Common myeloid progenitor, CD34-positive (primary cell): ENCODE measurements at regions not wholly inside any gene's neighbourhood (a gene's known extent, or its start where the extent isn't known, plus 50 kb on each side); places are given as distances from the start of the nearest gene placed in this dataset.
"Not testable (repeated sequence)": the region's sequence is repeated elsewhere in the genome, so short reads cannot be mapped to it uniquely, and the experiment has no call there.

Experiments
- CTCF ChIA-PET: fragments of 350-600 bp; sonication (Branson Sonifier 250); formaldehyde crosslinking; loops from one replicate; lab custom pipeline; 2021; ENCODE audit warnings: antibody characterized with exemption; lab: Charles Lee
- POLR2A ChIA-PET: fragments of 350-600 bp; sonication (Branson Sonifier 250); formaldehyde crosslinking; loops from one replicate; lab custom pipeline; 2021; ENCODE audit warnings: antibody characterized with exemption; lab: Charles Lee
- DNase-seq, 3 donors: peaks; one replicate each; pipeline versions ENCODE4 v3.0.0 to v3.0.0-alpha.2; 2013
- H3K27ac ChIP-seq, 2 experiments: 1 replicate in 1 of 2; 2 replicates in 1 of 2; pipeline ENCODE4 v1.7.0; 2013; ENCODE audit warnings: inconsistent platforms in 2 of 2, low read length in 2 of 2, mild to moderate bottlenecking in 2 of 2, low read depth in 1 of 2, moderate library complexity in 1 of 2; ENCODE audit not compliant: severe bottlenecking in 2 of 2, insufficient read depth in 1 of 2, poor library complexity in 1 of 2
- H3K27me3 ChIP-seq, 5 experiments: replicated peaks in 2 of 5; 1 replicate in 3 of 5; 2 replicates in 2 of 5; pipeline versions ENCODE4 v1.6.1 to v1.7.0; 2013; ENCODE audit warnings: low read length in 4 of 5, mild to moderate bottlenecking in 2 of 5, moderate library complexity in 2 of 5, inconsistent platforms in 1 of 5; ENCODE audit not compliant: insufficient read depth in 5 of 5, control insufficient read depth in 4 of 5
- H3K36me3 ChIP-seq, 4 experiments: 1 replicate in 2 of 4; 2 replicates in 2 of 4; pipeline versions ENCODE4 v1.6.1 to v1.7.0; 2013; ENCODE audit warnings: low read length in 3 of 4, control low read depth in 1 of 4, mild to moderate bottlenecking in 1 of 4; ENCODE audit not compliant: control insufficient read depth in 4 of 4, insufficient read depth in 4 of 4
- H3K4me1 ChIP-seq, 4 experiments: 1 replicate in 3 of 4; 2 replicates in 1 of 4; pipeline versions ENCODE4 v1.6.1 to v1.7.1; 2013; ENCODE audit warnings: low read length in 3 of 4, mild to moderate bottlenecking in 3 of 4, control low read depth in 1 of 4, inconsistent platforms in 1 of 4, moderate library complexity in 1 of 4; ENCODE audit not compliant: control insufficient read depth in 4 of 4, insufficient read depth in 4 of 4; ENCODE audit errors: control extremely low read depth in 1 of 4
- H3K4me3 ChIP-seq, 7 experiments: 1 replicate in 4 of 7; 2 replicates in 3 of 7; pipeline versions ENCODE4 v1.5.1 to v1.7.0; 2013; ENCODE audit warnings: mild to moderate bottlenecking in 7 of 7, low read length in 6 of 7, moderate library complexity in 6 of 7, inconsistent platforms in 2 of 7, low read depth in 2 of 7, control low read depth in 1 of 7; ENCODE audit not compliant: insufficient read depth in 4 of 7, control insufficient read depth in 1 of 7; ENCODE audit errors: extremely low read depth in 1 of 7
- H3K9me3 ChIP-seq, 5 experiments: 1 replicate in 4 of 5; 2 replicates in 1 of 5; pipeline versions ENCODE4 v1.6.1 to v1.7.1; 2013; ENCODE audit warnings: low read length in 4 of 5, mild to moderate bottlenecking in 2 of 5, inconsistent platforms in 1 of 5, low read depth in 1 of 5, moderate library complexity in 1 of 5; ENCODE audit not compliant: control insufficient read depth in 4 of 5, insufficient read depth in 2 of 5; ENCODE audit errors: control extremely low read depth in 1 of 5
- WGBS: methylation state at CpG from one replicate; pipeline ENCODE4 v1.1.5; 2013; ENCODE audit not compliant: insufficient coverage; 5-methylcytosine and 5-hydroxymethylcytosine counted together

- H3K4me3 ChIP-seq: no peak overlapping the region
- H3K4me1 ChIP-seq: peaks cover 0 to 10% (median 0%) of the 10 kb centered on the region in 4 experiments
- no peaks in the 10 kb centered on the region for H3K9me3 ChIP-seq
- H3K36me3 ChIP-seq: no peaks in the 10 kb centered on the region
- POLR2A ChIA-PET: no interaction called here
- WGBS: 98% methylated on average over 10 of the region's 10 CpGs
- CTCF ChIA-PET: no interaction called here
- no peak overlapping the region for H3K27ac ChIP-seq
- DNase-seq: no peak
- no peaks in the 10 kb centered on the region for H3K27me3 ChIP-seq
Observed at GRCh38 chr13:73522937-73523336, 464.1 kb downstream of the KLF5 start.

DNA sequence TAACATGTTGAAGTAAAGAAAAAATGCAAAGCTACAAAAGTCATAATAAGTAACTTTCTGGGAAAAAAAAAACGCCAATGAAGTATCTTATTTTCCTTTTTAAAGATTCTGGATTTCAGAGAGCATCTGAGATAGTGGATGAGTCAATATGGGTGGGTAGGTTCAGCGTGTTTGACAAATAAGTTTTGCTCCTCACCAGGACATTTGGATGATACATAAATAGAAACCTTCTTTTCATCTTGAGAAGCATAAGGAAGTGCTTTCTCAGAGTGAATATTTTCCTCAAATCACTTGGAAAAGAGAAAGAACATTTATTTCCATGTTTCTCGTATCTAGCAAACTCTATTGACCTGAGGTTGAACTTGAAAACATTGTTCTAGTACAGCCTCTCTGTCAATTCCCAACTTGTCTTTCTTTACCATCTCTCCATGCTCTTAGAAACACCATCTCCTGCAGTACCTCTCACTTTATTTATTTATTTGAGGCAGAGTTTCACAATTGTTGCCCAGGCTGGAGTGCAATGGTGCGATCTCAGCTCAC lies 463.2 kb downstream of the KLF5 start:
- POLR2A ChIA-PET: no interaction called here
- no peaks in the 10 kb centered on the region for H3K9me3 ChIP-seq
- H3K4me3 ChIP-seq: no peak overlapping the region
- H3K36me3 ChIP-seq: no peaks in the 10 kb centered on the region
- WGBS: 100% methylated on average over 1 of the region's 4 CpGs
- H3K27me3 ChIP-seq: no peaks in the 10 kb centered on the region
- H3K4me1 ChIP-seq: peaks cover 0 to 10% (median 0%) of the 10 kb centered on the region in 4 experiments
- CTCF ChIA-PET: no interaction called here
- H3K27ac ChIP-seq: no peak overlapping the region
- DNase-seq: peak in 1 of 3 donors; percentile 2

DNA sequence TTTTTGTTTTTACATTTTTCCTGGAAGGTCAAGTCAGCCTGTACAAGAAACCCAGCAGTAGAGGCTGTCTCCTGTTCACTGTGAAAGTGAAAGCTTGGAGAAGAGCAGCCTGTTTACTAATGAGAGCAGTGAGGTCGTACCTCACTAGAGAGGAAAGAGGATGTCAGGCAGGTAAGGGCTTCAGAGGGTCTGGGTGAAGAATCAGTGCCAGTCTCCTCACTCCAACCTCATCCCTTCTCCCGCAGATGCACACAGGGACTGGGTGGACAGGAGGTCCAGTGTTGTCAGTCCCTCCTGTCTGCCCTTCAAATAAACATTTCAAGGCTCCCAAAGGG lies 462.5 kb downstream of the KLF5 start:
- no peaks in the 10 kb centered on the region for H3K27me3 ChIP-seq
- H3K36me3 ChIP-seq: no peaks in the 10 kb centered on the region
- DNase-seq: peak in 2 of 3 donors; percentile 15 to 16
- H3K9me3 ChIP-seq: no peaks in the 10 kb centered on the region
- POLR2A ChIA-PET: no interaction called here
- H3K27ac ChIP-seq: no peak overlapping the region
- peak overlapping the region in 3 of 7 experiments; percentile 7 to 49 (median 38) for H3K4me3 ChIP-seq
- 13% methylated on average over 1 of the region's 2 CpGs for WGBS
- CTCF ChIA-PET: no interaction called here
- H3K4me1 ChIP-seq: peaks cover 0 to 10% (median 0%) of the 10 kb centered on the region in 4 experiments

DNA sequence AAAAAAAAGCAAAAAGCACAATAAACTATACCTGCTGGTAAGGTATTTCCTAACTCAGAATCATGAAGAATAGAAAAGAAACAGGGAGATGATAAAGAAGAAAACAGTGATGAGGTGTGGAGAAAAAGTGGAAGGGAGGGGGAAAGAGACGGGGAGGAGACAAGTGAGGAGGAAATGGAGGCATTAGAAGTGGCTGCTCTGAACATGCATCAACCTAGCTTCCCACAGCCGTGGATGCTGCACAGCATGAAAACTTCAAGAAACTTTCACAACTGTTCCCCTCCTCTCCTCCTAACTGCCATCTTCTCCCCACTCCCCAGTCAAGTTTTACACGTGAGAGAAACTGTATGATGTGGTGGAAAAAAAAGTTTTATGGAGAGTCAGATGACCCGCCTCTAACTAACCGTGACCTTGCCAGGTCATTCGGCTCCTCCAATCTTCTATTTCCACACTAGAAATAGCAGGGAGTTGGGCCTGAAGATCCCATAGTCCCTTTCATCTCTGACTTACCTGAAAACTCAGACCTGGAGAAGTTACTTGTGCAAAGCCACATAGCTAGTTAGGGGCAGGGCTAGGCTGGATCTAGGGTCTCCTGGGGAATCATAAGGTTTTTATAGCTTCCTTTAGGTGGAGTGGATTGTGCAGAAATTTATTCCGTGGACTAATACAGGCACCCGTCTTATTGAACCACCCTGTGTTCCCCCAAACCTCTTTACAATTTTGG lies 461.9 kb downstream of the KLF5 start:
- Histone ChIP-seq H3K27ac (no peak overlapping the region), H3K36me3 (no peaks in the 10 kb centered on the region), H3K27me3 (no peaks in the 10 kb centered on the region), H3K9me3 (no peaks in the 10 kb centered on the region), H3K4me3 (peak overlapping the region in 2 of 7 experiments; percentile 38 to 49), H3K4me1 (peaks cover 0 to 10% (median 0%) of the 10 kb centered on the region in 4 experiments)
- no peak for DNase-seq
- POLR2A ChIA-PET: no interaction called here
- CTCF ChIA-PET: no interaction called here
- 82% methylated on average over 2 of the region's 8 CpGs for WGBS

- H3K4me3 ChIP-seq, CTCF ChIA-PET: not testable (repeated sequence)
Observed at GRCh38 chr13:73520135-73520534, 461.3 kb downstream of the KLF5 start.

DNA sequence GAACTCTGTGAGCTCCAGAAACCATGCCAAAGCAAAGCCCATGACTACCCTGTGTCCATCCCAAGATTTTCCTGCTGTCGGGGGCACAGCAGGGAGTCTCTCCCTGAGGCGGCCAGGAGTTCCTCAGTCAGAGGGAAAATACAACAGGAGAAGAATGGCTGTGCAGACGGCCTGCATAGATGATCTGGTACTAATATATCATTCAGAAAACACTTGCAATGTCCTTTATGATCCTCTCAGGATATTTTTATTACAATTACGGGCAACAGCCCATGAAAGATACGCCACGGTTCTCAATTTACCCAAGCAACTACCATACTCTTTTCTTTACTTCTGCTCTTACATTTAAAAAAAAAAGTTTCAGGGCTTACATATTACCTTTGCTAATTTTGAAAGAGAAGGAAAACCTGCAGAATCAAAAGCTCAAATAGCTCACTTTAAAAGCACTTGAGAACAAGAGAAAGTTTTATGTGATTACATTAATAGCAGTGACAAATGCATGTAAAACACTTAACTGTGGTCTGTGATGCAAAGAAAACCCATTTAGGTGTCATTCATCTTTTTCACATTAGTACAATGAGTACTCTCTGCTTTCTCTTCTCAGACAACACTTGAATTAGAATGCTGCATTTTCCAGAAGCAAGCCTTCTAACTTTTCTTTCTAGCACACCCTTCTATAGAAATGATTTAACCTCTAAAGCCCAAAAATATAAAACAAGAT lies 460.8 kb downstream of the KLF5 start:
- H3K4me3 ChIP-seq: no peak overlapping the region
- WGBS: 100% methylated on average over 5 of the region's 6 CpGs
- peaks cover 0 to 10% (median 0%) of the 10 kb centered on the region in 4 experiments for H3K4me1 ChIP-seq
- ChIA-PET CTCF (no interaction called here), POLR2A (no interaction called here)
- H3K36me3 ChIP-seq: no peaks in the 10 kb centered on the region
- no peak overlapping the region for H3K27ac ChIP-seq
- H3K9me3 ChIP-seq: no peaks in the 10 kb centered on the region
- no peak for DNase-seq
- no peaks in the 10 kb centered on the region for H3K27me3 ChIP-seq

More at GRCh38 chr13:73520135-73520534, 461.3 kb downstream of the KLF5 start:
- DNase-seq, H3K27me3 ChIP-seq, POLR2A ChIA-PET, H3K36me3 ChIP-seq, H3K9me3 ChIP-seq, H3K27ac ChIP-seq: not testable (repeated sequence)
- WGBS: no CpG with 5 or more reads among the region's 2 CpGs
- peaks cover 0 to 10% (median 0%) of the 10 kb centered on the region in 4 experiments for H3K4me1 ChIP-seq

- peaks cover 0 to 10% (median 0%) of the 10 kb centered on the region in 4 experiments for H3K4me1 ChIP-seq
- H3K27me3 ChIP-seq: no peaks in the 10 kb centered on the region
- no peaks in the 10 kb centered on the region for H3K36me3 ChIP-seq
- CTCF ChIA-PET: no interaction called here
- no CpG with 5 or more reads among the region's 1 CpG for WGBS
- POLR2A ChIA-PET: no interaction called here
- DNase-seq: no peak
- no peak overlapping the region for H3K27ac ChIP-seq
- no peaks in the 10 kb centered on the region for H3K9me3 ChIP-seq
- H3K4me3 ChIP-seq: no peak overlapping the region
Observed at GRCh38 chr13:73517766-73518165, 459.0 kb downstream of the KLF5 start.
